ENCODE measurements at regions not wholly inside any gene's neighbourhood (a gene's known extent, or its start where the extent isn't known, plus 50 kb on each side); places are given as distances from the start of the nearest gene placed in this dataset.

GRCh38 chr2:18740474-18740881, 151.1 kb upstream of the NT5C1B start:
- Histone ChIP-seq H3K27ac (ENCODE audit: insufficient read depth, low read length) (peak overlapping the region; percentile 15; the same call in 1 of the 2 replicates), H3K9me1 (ENCODE audit: insufficient read depth, low read length) (no peaks in the 10 kb centered on the region; the same call in 1 of the 2 replicates), H3K36me3 (ENCODE audit: control insufficient read depth, insufficient read depth, low read length) (no peaks in the 10 kb centered on the region), H3K14ac (replicated peaks; ENCODE audit: low read depth, low read length) (no peak overlapping the region), H4K20me1 (ENCODE audit: insufficient read depth, low read length) (no peaks in the 10 kb centered on the region), H3K79me1 (ENCODE audit: low read depth in 1 of 2, low read length in 2 of 2) (no peaks in the 10 kb centered on the region), H4K91ac (ENCODE audit: insufficient read depth, low read depth, low read length) (no peak overlapping the region), H3K4me3 (ENCODE audit: insufficient read depth, low read depth, low read length) (no peak overlapping the region), H3K56ac (ENCODE audit: extremely low read depth, insufficient read depth, low read length) (no peak overlapping the region), H3K4me1 (ENCODE audit: control insufficient read depth, insufficient read depth, low read length) (peaks cover 15% of the 10 kb centered on the region; the same call in 1 of the 2 replicates), H3K18ac (ENCODE audit: low read depth, low read length) (peak overlapping the region; percentile 69; the same call in 1 of the 2 replicates), H3K9me3 (ENCODE audit: control insufficient read depth, insufficient read depth, low read length) (no peaks in the 10 kb centered on the region), H3K23ac (ENCODE audit: low read depth, low read length) (no peak overlapping the region), H3K9ac (ENCODE audit: low read depth, low read length) (no peak overlapping the region), H4K5ac (ENCODE audit: low read depth, low read length) (no peak overlapping the region; the same call in 1 of the 2 replicates), H2AK5ac (ENCODE audit: low read depth, low read length) (no peak overlapping the region), H3K4me2 (ENCODE audit: low read depth, low read length) (no peak overlapping the region), H2BK15ac (ENCODE audit: low read depth, low read length) (no peak overlapping the region), H2BK120ac (ENCODE audit: low read depth, low read length) (peak overlapping the region; percentile 52; the same call in 1 of the 2 replicates), H4K8ac (ENCODE audit: low read depth in 2 of 2, low read length in 2 of 2) (peak overlapping the region in 1 of 2 experiments; percentile 9; a peak in 1 of 4 replicates), H3K27me3 (ENCODE audit: control insufficient read depth, insufficient read depth, low read length) (no peaks in the 10 kb centered on the region), H2BK5ac (ENCODE audit: low read depth, low read length, poor library complexity, severe bottlenecking) (peak overlapping the region; percentile 3), H2AFZ (replicated peaks; ENCODE audit: low read length, poor library complexity) (peak overlapping the region; percentile 67), H2AK9ac (replicated peaks; ENCODE audit: low read depth, low read length, poor library complexity) (no peak overlapping the region), H3K4ac (ENCODE audit: low read depth, low read length) (peak overlapping the region; percentile 3; the same call in 1 of the 2 replicates), H2BK20ac (ENCODE audit: low read depth, low read length) (no peak overlapping the region)
- DNase-seq: peak; percentile 69
- TF ChIP-seq MAFK (IDR thresholded peaks at IDR 0.05; ENCODE audit: low read depth, low read length) (no peak), FOS (IDR thresholded peaks at IDR 0.05; ENCODE audit: low read depth, low read length) (no peak), MXI1 (IDR thresholded peaks at IDR 0.05; ENCODE audit: borderline replicate concordance, low read depth, low read length) (no peak), SMC3 (IDR thresholded peaks at IDR 0.05; ENCODE audit: low read depth, low read length) (no peak), RCOR1 (IDR thresholded peaks at IDR 0.05; ENCODE audit: insufficient replicate concordance, low read length) (no peak), CHD1 (IDR thresholded peaks at IDR 0.05; ENCODE audit: low read depth, low read length) (no peak), RFX5 (IDR thresholded peaks at IDR 0.05; ENCODE audit: low read depth, low read length) (no peak), CEBPB (IDR thresholded peaks at IDR 0.05; ENCODE audit: low read depth, low read length) (no peak), BHLHE40 (IDR thresholded peaks at IDR 0.05; ENCODE audit: low read depth, low read length) (no peak), NFE2L2 (IDR thresholded peaks at IDR 0.05; ENCODE audit: low read depth, low read length) (no peak), RAD21 (IDR thresholded peaks at IDR 0.05; ENCODE audit: low read length) (no peak)
- TF ChIP-seq, protein P1, sequence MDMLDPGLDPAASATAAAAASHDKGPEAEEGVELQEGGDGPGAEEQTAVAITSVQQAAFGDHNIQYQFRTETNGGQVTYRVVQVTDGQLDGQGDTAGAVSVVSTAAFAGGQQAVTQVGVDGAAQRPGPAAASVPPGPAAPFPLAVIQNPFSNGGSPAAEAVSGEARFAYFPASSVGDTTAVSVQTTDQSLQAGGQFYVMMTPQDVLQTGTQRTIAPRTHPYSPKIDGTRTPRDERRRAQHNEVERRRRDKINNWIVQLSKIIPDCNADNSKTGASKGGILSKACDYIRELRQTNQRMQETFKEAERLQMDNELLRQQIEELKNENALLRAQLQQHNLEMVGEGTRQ (IDR thresholded peaks at IDR 0.05; ENCODE audit: low read depth, low read length): no peak
- TF ChIP-seq, protein P2, sequence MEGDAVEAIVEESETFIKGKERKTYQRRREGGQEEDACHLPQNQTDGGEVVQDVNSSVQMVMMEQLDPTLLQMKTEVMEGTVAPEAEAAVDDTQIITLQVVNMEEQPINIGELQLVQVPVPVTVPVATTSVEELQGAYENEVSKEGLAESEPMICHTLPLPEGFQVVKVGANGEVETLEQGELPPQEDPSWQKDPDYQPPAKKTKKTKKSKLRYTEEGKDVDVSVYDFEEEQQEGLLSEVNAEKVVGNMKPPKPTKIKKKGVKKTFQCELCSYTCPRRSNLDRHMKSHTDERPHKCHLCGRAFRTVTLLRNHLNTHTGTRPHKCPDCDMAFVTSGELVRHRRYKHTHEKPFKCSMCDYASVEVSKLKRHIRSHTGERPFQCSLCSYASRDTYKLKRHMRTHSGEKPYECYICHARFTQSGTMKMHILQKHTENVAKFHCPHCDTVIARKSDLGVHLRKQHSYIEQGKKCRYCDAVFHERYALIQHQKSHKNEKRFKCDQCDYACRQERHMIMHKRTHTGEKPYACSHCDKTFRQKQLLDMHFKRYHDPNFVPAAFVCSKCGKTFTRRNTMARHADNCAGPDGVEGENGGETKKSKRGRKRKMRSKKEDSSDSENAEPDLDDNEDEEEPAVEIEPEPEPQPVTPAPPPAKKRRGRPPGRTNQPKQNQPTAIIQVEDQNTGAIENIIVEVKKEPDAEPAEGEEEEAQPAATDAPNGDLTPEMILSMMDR (conservative IDR thresholded peaks at IDR 0.05; ENCODE audit: low read depth, low read length): no peak
- in situ Hi-C loops (cut with MboI; ENCODE audit: low sequenced_read_pairs) (loop anchor here (5.0 to 10.0 kb wide), 3 partner anchors 218 to 1124 kb away; no protein-coding TSS in a partner anchor), dilution Hi-C loops (cut with HindIII; ENCODE audit: low sequenced_read_pairs, unreplicated experiment) (no loop called here), intact Hi-C loops (cut with micrococcal nuclease) (no loop called here)
- WGBS, 2 experiments (ENCODE audit: extremely low coverage in 2 of 2, insufficient read length in 1 of 2): 60% methylated on average over 2 of the region's 7 CpGs; no CpG with 5 or more reads in 1 of the 2 experiments
- ATAC-seq (ENCODE audit: low read depth): peak; percentile 40
- POLR2A ChIA-PET (ENCODE audit: unreplicated experiment): no interaction called here
- no TSS peak for BruUV-seq (replicated peaks)
- CTCF ChIA-PET: interaction anchor here (0.6 kb wide), 1 partner anchor 392 kb away, joined by 3 read pairs; no protein-coding TSS in a partner anchor

All from IMR-90 (cell line).